Fibroblast of mammary gland (primary cell): ENCODE measurements at regions not wholly inside any gene's neighbourhood (a gene's known extent, or its start where the extent isn't known, plus 50 kb on each side); places are given as distances from the start of the nearest gene placed in this dataset.

ENCODE experiments used
- DNase-seq: peaks from one replicate; pipeline ENCODE4 v3.0.0-alpha.2; 2010; ENCODE audit warnings: low read depth
- H3K4me3 ChIP-seq: 2 replicates; pipeline ENCODE4 v1.5.1; 2011; ENCODE audit warnings: low read depth, mild to moderate bottlenecking, low read length, moderate library complexity; ENCODE audit not compliant: control insufficient read depth
- TF ChIP-seq, protein P1 (sequence below): conservative IDR thresholded peaks from 2 replicates; pipeline ENCODE4 v1.5.1; 2011; ENCODE audit warnings: low read depth, low read length, inconsistent platforms; ENCODE audit not compliant: control insufficient read depth, insufficient read depth

GRCh38 chr6:90997076-90997475 is 410.2 kb upstream of the MAP3K7 start:
- H3K4me3 ChIP-seq = no peak overlapping the region
- no peak for DNase-seq
- TF ChIP-seq, protein P1, sequence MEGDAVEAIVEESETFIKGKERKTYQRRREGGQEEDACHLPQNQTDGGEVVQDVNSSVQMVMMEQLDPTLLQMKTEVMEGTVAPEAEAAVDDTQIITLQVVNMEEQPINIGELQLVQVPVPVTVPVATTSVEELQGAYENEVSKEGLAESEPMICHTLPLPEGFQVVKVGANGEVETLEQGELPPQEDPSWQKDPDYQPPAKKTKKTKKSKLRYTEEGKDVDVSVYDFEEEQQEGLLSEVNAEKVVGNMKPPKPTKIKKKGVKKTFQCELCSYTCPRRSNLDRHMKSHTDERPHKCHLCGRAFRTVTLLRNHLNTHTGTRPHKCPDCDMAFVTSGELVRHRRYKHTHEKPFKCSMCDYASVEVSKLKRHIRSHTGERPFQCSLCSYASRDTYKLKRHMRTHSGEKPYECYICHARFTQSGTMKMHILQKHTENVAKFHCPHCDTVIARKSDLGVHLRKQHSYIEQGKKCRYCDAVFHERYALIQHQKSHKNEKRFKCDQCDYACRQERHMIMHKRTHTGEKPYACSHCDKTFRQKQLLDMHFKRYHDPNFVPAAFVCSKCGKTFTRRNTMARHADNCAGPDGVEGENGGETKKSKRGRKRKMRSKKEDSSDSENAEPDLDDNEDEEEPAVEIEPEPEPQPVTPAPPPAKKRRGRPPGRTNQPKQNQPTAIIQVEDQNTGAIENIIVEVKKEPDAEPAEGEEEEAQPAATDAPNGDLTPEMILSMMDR = no peak

- no peak overlapping the region for H3K4me3 ChIP-seq
- TF ChIP-seq, protein P1 = no peak
- DNase-seq = no peak
These were observed 406.9 kb upstream of the MAP3K7 start for GRCh38 chr6:90993770-90994169.

DNA sequence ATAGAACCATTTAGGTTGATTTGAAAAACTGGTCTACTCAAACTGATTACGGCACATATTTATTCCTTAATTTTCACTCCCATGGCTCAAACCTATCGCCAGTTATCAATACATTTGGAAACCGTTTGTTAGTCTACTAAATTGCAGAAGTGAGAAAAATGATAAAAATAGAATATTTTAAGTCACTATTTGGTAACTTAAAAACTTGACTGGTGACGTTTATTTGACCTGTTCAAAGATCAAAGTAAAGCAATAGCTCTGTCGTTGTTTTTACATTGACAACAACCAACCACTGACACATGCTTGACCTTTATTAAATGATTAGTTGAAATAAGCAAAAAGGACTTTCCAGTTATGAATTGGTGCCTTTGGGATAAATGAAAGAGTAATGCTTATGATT is 402.9 kb upstream of the MAP3K7 start:
- TF ChIP-seq, protein P1 = no peak
- H3K4me3 ChIP-seq = no peak overlapping the region
- DNase-seq = no peak

DNA sequence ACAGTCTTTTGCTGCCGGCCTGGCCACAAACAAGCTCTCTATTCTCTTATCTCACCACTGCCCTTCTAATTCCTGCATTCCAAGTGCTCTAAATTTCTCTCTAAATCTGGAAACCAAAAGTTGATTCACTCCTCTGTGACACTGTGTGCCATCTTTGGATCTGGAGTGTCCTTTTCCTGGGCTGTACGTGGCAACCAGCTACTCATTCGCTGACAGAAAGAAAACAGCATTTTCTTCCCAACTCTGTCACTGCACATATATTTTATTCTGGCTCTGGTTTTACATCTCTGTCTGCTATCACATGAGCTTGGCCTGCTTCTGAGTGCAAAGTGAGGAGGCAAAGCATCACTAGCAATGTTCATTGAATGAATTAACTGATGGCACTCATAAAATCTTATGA is 397.2 kb upstream of the MAP3K7 start:
- no peak for DNase-seq
- TF ChIP-seq, protein P1 = no peak
- H3K4me3 ChIP-seq = no peak overlapping the region

DNA sequence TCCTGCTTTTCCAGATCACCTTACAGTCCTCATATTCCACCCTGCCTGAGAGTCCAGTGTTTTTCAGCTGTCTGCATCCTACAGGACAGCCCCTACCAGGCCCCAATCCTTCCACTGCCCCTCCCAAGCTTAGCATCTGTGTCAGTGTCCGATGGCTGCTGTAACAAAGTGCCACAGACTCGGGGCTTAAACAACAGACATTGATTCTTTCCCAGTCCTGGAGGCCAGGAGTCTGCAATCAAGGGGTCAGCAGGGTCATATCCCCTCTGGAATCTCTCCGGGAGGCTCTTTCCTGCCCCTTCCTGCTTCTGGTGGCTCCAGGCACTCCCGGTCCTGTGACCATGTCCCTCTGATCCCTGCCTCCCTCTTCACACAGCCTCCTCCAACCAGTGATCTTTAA is 396.6 kb upstream of the MAP3K7 start:
- no peak overlapping the region for H3K4me3 ChIP-seq
- TF ChIP-seq, protein P1 = no peak
- DNase-seq = no peak

DNA sequence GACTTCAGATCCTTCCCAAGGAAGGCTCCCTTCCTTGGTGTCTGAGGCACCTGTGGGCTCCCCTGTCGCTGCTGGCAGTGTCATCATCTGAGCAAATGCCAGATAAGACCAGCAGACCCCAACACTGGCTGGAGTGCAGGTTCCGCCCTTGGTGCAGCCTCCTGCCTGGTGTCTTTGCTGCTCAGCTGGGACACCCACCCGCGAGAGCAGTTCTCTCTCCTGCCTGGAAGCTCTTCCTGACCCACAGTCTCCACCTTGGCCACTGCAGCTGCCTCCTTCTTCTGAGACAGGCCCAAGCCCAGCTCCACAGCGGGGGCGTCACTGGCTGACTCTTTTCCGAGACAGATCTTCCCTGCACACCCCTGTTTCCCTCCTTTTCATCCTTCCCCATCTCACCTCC is 395.7 kb upstream of the MAP3K7 start:
- TF ChIP-seq, protein P1 = no peak
- no peak for DNase-seq
- no peak overlapping the region for H3K4me3 ChIP-seq

DNA sequence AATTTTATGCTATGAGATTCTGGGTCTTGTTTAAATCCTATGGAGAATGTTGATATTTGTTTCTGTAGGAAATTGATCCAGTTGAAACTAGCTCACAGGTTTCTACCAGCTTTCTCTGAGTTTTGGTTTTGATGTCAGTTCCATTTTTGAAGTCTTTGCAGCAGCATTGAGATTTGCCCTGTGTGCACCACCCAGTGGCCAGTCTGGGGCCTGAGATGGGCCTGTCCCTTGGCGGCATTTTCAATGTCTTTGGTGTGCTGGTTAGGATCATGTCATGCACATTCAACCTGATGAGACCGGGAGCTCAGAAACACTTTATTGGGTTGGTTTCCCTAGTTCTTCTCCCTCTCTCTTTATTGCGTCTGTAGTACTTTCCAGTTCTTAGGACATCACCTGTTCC is 395.2 kb upstream of the MAP3K7 start:
- no peak overlapping the region for H3K4me3 ChIP-seq
- no peak for DNase-seq
- TF ChIP-seq, protein P1 = no peak
